GM18502 (cell line): ENCODE measurements at regions not wholly inside any gene's neighbourhood (a gene's known extent, or its start where the extent isn't known, plus 50 kb on each side); places are given as distances from the start of the nearest gene placed in this dataset.

Experiments
- ATAC-seq: cut with Tn5 transposase; IDR thresholded peaks from one replicate; pipeline ENCODE4 v1.9.1; 2021; ENCODE audit warnings: mild to moderate bottlenecking; ENCODE audit not compliant: unreplicated experiment, poor library complexity

DNA sequence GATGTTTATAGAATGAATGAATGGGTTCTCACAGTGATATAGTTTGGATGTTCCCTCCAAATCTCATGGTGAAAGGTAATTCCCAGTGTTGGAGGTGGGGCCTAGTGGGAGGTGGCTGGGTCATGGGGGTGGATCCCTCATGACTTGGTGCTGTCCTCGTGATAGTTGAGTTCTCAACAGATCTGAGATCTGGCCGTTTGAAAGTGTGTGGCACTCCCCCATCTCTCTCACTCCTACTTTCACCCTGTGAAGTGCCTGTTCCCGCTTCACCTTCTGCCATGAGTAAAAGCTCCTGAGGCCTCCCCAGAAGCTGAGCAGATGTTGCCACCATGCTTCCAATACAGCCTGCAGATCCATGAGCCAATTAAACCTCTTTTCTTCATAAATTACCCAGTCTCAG is 170.8 kb upstream of the LINGO1 start:
- ATAC-seq, result no peak

DNA sequence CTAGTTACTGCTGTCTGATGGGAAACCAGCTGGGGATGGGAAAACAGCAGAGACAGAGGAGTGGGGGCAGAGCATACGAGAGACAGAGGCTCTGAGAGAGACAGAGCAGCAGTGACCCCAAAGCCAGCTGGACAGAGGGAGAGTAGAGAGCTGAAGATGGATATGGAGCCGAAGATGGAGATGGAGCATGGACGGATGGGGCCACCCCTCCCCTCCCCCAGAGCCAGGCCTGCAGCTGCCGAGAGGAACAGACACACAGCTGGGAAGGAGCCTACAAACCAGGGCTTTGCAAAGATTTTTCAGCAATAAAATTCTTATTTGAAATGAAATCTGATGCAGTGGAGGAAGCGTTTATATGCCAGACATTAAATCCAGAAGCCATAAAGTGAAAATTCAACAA is 167.6 kb upstream of the LINGO1 start:
- no peak for ATAC-seq

DNA sequence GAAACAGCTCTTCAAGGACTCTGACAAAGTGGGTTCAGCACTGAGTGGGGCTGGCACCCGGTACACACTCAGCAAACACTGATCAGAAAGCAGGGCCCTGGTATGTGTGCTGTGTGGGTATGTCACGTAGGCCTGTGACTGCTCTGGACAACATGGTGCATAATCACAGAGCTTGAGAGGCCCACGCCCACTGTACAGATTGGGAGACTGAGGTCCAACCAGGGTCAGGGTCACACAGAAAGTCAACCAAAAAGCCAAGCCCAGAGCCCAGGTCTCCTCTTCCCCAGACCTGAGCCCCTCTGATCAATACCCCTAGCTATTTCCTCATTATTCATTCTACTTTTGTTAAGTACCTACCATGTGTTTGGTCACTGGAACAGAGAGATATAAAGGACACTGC is 166.1 kb upstream of the LINGO1 start:
- ATAC-seq, result no peak

DNA sequence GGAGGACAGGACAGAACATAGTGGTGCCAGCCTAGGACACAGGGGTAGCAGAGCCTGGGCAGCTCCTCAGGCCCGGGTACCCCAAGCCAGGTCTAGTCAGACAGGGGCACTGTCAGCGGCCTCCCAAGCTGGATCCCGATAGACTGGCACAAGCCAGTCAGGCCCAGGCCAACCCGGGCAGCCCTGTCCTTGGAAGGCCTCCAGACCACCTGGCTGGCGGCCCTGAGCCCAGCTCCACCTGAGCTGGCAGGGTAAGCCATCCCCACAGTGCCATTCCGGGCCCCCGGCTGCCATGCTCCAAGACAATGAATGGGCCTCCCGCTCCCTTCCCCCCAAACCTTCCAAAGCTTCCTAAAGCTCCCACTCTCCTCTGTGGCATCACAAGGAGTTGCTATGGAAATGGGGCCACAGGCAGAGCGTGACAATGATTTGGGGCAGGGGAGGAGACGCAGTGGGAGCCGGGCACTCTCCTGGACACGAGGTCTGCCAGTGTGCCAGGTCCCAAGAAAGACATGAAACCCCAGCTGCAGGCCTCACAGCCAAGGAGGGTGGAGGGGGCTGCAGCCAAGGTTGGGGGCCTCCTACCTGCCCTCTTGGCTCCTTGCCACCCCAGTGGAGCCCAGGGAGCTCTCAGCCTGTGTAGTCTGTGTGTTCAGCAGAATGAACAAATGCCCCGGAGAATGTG is 165.6 kb upstream of the LINGO1 start:
- no peak for ATAC-seq

DNA sequence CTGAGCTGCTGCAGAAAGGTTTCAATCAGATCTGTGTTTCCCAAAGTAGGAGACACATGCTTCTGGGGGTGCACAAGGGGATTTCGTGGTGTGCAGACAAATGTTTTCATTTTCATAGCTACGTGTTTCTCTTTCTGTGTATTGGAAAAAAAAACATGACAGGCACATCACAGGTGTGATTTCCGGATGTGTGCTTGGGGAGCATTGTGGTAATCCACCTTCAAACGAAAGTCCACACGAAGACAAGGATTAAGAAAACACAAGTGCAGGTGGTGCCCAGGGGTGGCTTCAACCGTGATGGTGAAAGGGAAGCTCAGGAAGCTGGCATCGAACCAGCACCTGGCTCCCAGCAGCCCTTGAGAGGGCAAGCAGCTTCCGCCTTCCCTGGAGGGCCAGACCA is 164.6 kb upstream of the LINGO1 start:
- ATAC-seq, result no peak

DNA sequence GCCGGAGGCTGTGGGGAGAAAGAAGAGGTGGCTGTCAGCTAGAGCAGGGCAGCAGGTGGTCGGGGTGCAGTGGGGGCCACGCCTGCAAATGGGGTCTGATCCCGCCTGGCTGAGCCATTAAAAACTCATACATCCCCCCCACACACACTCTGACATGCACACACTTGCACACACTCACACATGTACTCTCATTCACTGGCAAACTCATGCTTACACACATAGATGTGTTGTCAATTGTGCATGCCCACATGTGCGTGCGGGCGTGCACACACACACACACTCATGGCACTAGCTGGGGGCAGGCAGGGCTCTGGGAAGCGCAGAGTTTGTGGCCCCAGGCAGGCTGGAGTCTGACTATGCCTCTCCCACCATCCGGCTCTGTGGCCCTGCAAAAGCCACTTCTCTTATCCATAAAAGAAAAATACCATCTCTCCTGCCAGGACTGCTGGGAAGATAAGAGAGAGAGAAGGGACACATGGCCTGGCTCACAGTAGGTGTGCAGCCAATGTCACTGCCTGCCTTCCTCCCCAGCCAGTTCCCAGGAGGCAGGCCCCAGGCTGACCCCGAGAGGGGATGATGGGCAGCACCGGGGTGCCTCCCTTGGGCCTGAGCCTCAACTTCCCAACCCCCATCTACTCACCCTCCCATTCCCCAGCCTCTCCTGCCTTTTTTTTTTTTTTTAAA is 163.5 kb upstream of the LINGO1 start:
- ATAC-seq, result no peak

DNA sequence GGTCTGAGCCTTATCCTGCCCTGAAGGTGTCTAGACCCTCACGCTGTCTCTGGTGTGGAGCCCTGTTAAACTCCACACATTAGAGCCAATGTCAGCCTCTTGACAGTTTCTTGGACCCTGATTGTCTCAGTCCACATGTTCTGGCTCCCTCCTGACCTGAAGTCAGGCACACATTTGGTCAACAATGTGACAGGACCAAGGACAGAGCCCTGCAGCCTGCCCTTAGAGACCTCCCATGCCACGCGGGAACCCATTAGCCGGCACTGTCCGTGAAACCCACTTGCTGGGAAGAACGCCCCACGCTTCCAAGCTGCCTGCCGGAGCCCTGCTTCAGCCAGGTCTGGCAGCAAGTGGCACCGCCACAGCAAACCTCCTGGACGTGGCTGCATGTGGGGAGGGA is 162.7 kb upstream of the LINGO1 start:
- ATAC-seq, result no peak

DNA sequence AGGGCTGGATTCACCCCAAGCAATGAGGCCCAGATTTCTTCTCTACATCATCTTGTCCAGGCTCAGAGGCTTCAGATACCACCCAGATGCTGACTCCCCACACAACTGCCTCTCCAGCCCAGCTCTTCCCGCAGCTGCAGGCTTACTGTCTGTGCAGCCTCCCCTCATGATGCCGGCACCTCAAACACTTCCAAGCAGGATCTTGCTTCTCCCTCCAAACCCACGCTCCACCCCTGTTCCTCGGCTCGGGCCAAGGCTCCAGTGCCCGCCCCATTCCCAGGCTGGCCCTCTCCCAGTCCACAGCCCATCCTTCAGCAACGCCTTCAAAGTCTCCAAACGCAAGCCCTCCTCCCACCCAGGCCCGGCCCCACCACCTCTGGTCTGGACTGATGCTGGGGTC is 159.2 kb upstream of the LINGO1 start:
- no peak for ATAC-seq

DNA sequence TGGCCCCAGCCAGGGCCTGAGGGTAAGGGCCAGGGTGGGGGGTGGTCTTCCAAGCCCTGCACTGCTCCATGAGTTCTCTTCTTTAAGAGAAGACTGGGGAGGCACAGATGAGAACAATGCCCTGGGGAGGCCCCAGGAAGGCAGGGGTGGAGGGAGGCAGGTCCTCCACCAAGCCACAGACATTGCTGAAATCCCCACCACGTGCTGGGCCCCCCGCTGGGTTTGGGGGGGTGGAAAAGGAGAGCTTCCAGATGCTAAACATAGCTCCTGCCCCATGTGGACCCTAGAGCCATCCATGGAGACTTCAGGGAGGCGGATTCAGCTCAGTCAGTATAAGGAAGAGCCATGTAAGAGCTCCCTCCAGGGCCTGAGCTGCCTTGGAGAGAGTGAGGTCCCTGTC is 157.8 kb upstream of the LINGO1 start:
- ATAC-seq, result no peak

DNA sequence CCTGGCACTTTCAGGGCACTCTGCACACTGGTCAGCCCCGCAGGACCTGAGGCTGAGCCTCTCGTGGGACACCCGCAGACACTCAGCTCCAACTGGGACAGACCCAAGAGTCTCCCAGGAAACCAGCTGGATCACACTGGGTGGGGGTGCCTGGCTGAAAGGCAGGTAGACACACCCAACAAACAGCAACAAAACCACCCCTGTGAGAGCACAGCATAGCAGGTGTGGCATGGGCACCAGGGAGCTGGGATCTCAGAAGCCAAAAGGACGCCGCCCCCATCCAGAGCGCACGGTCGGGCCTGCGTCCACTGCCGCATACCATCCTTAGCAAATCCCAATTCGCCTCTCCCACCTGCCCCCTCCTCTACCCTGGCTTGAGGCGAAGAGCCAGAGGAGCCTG is 154.2 kb upstream of the LINGO1 start:
- ATAC-seq, result no peak

DNA sequence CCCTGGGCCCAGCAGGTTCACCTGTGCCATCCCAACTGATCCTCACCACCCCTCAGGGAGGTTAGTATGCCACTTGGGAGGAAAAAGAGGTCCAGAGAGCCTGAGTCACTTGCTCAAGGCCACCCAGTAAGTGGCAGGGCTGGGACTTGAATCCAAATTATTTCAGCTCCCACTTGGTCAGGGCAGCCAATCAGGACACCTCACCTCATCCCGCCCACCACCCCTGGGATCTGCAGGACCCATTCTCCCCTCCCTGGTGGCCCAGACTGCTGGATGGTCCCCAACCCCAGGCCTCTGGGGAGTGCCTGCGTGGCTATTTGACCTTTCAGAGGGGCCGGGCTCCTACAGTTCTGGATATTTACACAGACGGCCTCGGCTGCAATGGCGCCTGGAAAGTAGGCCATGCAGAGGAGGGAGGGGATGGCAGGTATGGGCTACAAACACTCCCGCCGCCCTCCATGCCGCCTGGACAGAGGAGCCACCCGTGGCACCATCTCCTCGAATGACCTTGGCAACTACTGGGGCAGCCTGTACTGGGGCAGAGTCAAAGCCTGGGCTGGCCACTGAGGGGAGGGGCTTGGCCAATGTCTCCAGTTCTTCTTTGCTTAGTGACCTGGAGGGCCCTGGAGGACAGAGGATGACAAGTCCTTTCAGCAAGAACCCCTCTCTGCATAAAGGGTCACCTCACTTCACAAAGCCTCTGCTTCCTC is 153.6 kb upstream of the LINGO1 start:
- ATAC-seq, result no peak

DNA sequence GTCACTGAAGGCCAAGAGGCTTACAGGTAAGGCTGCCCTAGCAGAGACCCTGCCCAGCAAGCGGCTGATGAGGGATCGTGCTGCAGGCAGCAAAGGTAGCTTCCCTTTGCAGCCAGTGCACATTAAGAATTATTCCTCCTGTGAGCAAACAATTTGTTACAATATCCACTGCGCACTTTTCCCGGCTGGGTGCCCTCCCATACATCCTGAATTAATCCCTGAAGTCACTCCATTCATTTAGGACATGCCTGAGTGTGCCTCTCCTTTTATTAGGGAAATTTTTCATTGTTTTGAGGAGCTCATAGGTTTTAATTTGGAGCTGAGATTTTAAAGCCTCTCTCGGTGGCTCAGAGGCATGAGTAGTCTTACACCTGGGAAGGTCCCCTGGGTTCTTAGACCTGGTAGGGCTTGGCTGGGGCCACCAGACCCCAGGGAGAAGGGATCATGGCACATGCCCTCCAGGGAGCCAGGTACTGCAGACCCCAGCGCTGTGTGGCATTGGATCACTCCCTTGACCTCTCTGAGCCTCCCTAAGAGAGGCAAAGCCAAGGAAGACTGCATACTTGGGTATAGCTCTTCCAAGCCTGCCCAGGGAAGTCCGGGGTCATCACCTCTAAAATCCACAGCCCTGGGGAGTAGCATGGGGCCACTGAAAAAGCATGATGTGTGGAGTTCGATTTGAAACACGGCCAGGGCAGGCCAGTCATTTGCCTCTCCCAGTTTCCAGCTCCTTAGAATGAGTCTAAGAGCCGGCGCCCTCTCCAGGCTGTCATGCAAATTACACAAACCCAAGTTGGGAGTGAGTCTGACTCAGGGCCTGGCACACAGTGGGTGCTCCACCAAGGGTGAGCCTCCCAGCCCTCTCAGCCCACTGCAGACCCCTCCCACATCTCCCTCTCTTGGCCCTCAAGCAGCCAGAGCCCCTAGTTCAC is 151.9 kb upstream of the LINGO1 start:
- ATAC-seq, result no peak

DNA sequence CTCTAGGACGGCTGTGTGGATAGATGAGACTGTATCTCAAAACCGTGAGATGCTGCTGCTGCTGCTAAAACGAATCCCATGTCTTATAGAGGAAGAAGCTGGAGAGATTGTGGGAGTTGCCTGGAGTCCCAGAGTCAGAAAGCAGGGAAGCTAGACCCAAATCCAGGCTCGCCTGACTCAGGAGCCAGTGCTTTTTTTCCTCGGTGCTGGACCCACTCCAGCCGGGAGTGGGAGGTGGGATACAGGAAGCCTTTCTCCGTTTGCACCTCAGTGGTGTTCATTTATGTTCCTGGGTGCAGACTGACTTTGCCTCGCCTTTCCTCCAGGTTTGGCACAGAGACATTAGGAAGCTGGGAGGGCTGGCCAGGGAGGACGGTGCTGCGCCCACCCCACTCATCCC is 150.9 kb upstream of the LINGO1 start:
- ATAC-seq, result no peak

DNA sequence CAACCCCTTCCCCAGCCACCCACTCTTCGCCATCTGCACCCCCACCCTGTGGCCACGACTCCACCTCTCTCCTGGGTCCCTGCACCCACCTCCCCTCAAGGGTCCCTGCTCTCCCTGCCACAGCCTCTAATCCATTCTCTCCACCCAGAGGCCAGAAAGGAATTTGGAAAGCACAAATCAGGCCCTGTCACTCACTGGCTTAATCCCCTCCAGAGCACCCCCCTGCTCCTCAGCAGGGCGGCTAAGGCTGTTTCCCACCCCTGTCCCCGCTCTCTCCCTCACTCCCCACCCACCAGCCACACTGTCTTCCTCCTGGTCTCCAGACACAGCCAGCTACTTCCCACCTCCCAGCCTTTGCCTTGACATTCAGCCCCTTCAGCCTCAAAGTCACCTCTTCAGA is 150.0 kb upstream of the LINGO1 start:
- ATAC-seq, result no peak

DNA sequence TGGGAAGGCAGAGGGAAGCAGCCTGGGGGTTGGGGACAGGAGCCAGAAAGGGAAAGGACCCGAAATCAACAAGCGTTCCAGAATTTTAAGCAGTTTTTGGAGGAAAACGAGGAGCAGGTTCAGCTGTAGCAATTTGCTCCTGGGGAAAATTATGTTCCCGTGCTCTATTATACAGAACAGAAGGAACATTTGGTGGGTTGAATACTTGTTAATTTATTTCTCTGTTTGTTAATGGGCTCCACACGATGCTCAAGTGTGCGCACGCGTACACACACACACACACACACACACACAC is 149.2 kb upstream of the LINGO1 start:
- no peak for ATAC-seq

DNA sequence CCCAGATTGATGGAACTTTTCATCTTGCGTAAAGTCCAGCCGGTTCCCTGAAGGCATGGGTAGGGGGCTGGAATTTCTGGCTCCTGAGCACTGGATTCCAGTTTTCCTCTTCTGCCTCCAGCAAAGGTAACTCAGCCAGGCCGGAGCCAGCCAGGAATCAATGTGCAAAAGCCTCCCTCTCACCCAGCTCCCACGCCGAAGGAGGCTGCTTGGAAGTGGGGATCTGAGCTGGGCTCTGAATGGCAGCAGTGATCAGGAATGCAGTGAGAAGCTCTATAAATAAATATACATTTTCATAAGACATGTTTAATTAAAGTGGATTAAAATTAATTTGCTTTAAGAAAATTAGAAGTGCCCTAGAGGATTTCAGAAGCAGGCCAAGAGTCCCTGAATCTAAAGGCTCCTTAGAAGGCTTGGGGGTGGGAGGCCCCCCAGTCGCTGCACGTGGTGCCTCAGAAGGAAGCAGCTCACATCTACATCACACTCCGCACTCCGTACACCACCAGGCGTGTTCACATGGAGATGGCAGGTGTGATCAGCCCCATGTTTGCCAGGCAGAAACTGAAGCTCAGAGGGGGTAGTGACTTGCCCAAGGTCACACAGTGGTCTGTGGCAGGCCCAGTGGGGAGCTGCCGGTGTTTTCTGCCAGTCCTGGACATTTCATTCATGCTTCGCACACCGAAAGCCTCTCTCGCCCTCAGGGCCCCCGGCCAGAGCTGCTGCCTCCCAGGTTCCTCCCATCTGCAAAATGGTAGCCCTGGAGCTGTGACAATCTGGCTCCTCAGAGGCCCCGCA is 148.6 kb upstream of the LINGO1 start:
- no peak for ATAC-seq

DNA sequence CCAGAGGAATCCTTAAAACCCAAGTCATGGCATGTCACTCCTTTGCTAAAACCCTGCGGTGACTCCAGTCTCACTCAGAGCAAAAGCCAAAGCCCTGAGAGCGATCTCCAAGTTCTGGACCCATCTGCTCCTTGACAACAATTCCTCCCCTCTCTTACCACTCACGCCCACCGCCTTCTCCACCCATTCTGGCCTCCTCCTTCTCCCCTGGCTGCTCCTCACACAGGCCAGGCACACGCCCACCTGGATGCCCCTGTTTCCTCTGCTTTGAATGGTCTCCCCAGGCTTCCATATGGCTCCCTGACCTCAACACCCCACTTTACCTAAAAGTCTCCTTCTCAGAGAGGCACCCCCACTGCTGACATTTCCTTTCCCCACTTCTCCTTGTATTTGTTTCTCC is 146.1 kb upstream of the LINGO1 start:
- no peak for ATAC-seq

DNA sequence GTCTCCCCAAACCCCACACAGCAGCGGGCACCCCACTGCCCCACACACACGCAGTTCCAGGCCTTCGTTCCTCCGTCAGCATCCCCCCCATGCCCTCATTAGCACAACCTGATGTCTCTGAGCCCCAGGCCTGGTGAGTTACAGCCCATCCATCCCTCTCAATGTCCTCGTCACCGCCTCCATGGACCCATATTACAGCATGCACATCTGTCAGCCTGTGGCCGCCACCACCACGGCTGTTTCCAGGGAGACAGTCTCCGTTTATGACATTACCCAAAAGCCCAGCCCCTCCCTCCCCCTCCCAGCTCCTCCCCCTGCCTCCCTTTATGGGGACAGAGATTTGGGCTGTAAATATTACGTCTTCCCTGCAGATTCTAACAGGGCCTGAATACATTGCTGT is 143.1 kb upstream of the LINGO1 start:
- ATAC-seq, result no peak

DNA sequence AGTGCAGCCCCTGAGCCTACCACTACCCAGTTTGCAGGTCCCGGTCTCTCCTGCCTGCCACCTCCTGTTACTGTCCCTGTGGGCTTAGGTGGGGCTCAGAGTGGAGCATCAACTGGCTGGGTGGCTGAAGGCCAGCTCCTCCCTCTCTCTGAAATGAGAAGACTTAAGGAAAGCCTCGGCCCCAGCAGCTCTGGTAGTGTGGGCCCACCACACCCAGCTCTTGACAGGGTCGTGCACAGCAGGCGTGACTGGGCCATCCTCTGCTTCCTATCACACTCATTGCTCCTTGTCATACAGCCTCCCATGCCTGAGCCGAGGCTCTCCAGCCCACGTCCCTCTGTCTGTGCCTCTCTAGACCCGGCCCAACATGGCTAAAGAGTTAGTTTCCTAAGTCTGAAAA is 142.7 kb upstream of the LINGO1 start:
- ATAC-seq, result no peak

DNA sequence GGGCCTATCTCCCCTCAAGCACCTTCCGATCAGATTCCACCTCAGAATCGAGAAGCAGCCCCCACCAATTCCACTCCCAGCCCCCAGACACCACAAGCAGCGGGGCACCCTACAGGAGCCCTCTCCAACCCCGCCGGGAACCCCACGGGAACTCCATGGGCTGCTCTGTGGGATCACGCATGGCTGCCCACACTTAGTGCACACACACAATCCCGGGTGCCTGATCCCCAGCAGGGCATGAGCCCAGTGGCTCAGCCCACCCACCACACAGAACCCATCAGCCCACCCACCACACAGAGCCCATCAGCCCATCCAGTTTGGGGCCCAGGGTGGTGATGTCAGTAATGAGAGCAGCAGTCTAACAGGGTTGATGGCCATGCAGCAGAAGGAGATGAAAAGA is 141.6 kb upstream of the LINGO1 start:
- ATAC-seq, result no peak
